ENCODE measurements at regions not wholly inside any gene's neighbourhood (a gene's known extent, or its start where the extent isn't known, plus 50 kb on each side); places are given as distances from the start of the nearest gene placed in this dataset.

GRCh38 chr2:66057844-66058243 is 377.1 kb upstream of the MEIS1 start:
- H3K27ac ChIP-seq (ENCODE audit: low read depth, low read length): no peak overlapping the region
- no peak for FAIRE-seq
- no peaks in the 10 kb centered on the region for H3K79me1 ChIP-seq (ENCODE audit: low read depth, low read length)

More at GRCh38 chr2:66057844-66058243, 377.1 kb upstream of the MEIS1 start:
- ChIA-PET CTCF (ENCODE audit: partially characterized antibody) (no interaction called here), POLR2A (ENCODE audit: partially characterized antibody) (no interaction called here)
- no peaks in the 10 kb centered on the region for H3K79me2 ChIP-seq (ENCODE audit: control insufficient read depth in 1 of 2, insufficient read depth in 2 of 2, low read length in 2 of 2)
- no peaks in the 10 kb centered on the region; the same call in 1 of the 2 replicates for H3K23me2 ChIP-seq (ENCODE audit: low read depth, low read length)
- no peaks in the 10 kb centered on the region for H4K20me1 ChIP-seq (replicated peaks in 1 of 2; ENCODE audit: control insufficient read depth in 1 of 2, insufficient read depth in 2 of 2, low read length in 2 of 2)
- no peak overlapping the region for H2BK120ac ChIP-seq (replicated peaks; ENCODE audit: low read depth, low read length)
- no peak overlapping the region for H3K4me2 ChIP-seq (ENCODE audit: insufficient read depth in 1 of 2, low read depth in 2 of 2, low read length in 2 of 2)
- peaks cover 0 to 3% (median 0%) of the 10 kb centered on the region in 4 experiments; a peak in 1 of 7 replicates for H3K4me1 ChIP-seq (replicated peaks in 1 of 4; ENCODE audit: control insufficient read depth in 3 of 4, insufficient read depth in 4 of 4, low read length in 3 of 4)
- H4K91ac ChIP-seq (replicated peaks; ENCODE audit: insufficient read length, low read length): no peak overlapping the region
- 100% methylated on average over 1 of the region's 1 CpG; no CpG with 5 or more reads in 1 of the 2 experiments for WGBS, 2 experiments (ENCODE audit: extremely low coverage in 1 of 2, insufficient coverage in 1 of 2, insufficient read length in 1 of 2, insufficient replicate concordance in 2 of 2, low coverage in 1 of 2, low lambda C conversion rate in 2 of 2, missing lambda C conversion rate in 1 of 2)
- H2AK5ac ChIP-seq (ENCODE audit: low read depth, low read length): no peak overlapping the region
- H3K4ac ChIP-seq (replicated peaks; ENCODE audit: insufficient read length, low read depth, low read length): no peak overlapping the region
- no peak overlapping the region for H4K5ac ChIP-seq (ENCODE audit: insufficient read length, low read depth, low read length)
- H3K9ac ChIP-seq (replicated peaks in 1 of 4; ENCODE audit: extremely low read depth in 1 of 4, low read depth in 3 of 4, low read length in 3 of 4): no peak overlapping the region
- no peak overlapping the region for H3K23ac ChIP-seq (ENCODE audit: insufficient read length)
- H2BK20ac ChIP-seq (ENCODE audit: low read length): no peak overlapping the region
- DNase-seq (ENCODE audit: low read depth in 1 of 2, low spot score in 2 of 2): no peak
- no peaks in the 10 kb centered on the region for H3K36me3 ChIP-seq (ENCODE audit: control insufficient read depth in 2 of 4, insufficient read depth in 4 of 4, low read length in 3 of 4)
- no peak overlapping the region for H3K56ac ChIP-seq (replicated peaks; ENCODE audit: insufficient read length, low read depth, low read length)
- no peak overlapping the region for H2BK12ac ChIP-seq (ENCODE audit: low read depth, low read length)
- no peak overlapping the region for H3K14ac ChIP-seq (ENCODE audit: insufficient read length)
- H3K4me3 ChIP-seq (ENCODE audit: extremely low read depth in 1 of 4, insufficient read depth in 2 of 4, low read depth in 3 of 4, low read length in 4 of 4): no peak overlapping the region
- no peak overlapping the region for H2BK5ac ChIP-seq (ENCODE audit: low read depth, low read length)
- TF ChIP-seq EP300 (IDR thresholded peaks at IDR 0.05; ENCODE audit: borderline replicate concordance in 1 of 2, low read depth in 2 of 2, low read length in 2 of 2) (no peak), CHD1 (IDR thresholded peaks at IDR 0.05; ENCODE audit: low read depth, low read length) (no peak), MAFK (IDR thresholded peaks at IDR 0.05; ENCODE audit: low read depth, low read length) (no peak), CTBP2 (IDR thresholded peaks at IDR 0.05; ENCODE audit: borderline replicate concordance, insufficient read depth, insufficient read length, low read length) (no peak), JUND (IDR thresholded peaks at IDR 0.05; ENCODE audit: low read length) (no peak), RFX5 (IDR thresholded peaks at IDR 0.05; ENCODE audit: borderline replicate concordance, low read depth, low read length) (no peak), MAX (IDR thresholded peaks at IDR 0.05) (no peak), RAD21 (IDR thresholded peaks at IDR 0.05 in 1 of 2, conservative IDR thresholded peaks at IDR 0.05 in 1 of 2; ENCODE audit: low read depth in 2 of 2, low read length in 2 of 2) (no peak), CBX5 (IDR thresholded peaks at IDR 0.05; ENCODE audit: low read depth, low read length) (no peak), RBBP5 (IDR thresholded peaks at IDR 0.05; ENCODE audit: borderline replicate concordance, low read depth, low read length) (no peak), SIX5 (IDR thresholded peaks at IDR 0.05; ENCODE audit: low read depth, low read length) (no peak), TEAD4 (IDR thresholded peaks at IDR 0.05; ENCODE audit: low read depth, low read length) (no peak), KDM4A (IDR thresholded peaks at IDR 0.05; ENCODE audit: low read depth, low read length, severe bottlenecking) (no peak), RNF2 (IDR thresholded peaks at IDR 0.05; ENCODE audit: borderline replicate concordance, low read depth, low read length, missing control alignments, poor library complexity, severe bottlenecking) (no peak)
- H3K18ac ChIP-seq (ENCODE audit: extremely low read depth, low read length): no peak overlapping the region
- no peak overlapping the region for H4K8ac ChIP-seq (ENCODE audit: extremely low read depth, insufficient read depth, low read length)
- H3K27me3 ChIP-seq (replicated peaks in 1 of 4; ENCODE audit: control insufficient read depth in 3 of 4, extremely low read depth in 1 of 4, insufficient read depth in 3 of 4, low read length in 3 of 4): no peaks in the 10 kb centered on the region
- no peak overlapping the region for H2BK15ac ChIP-seq (ENCODE audit: low read length)
- H3K9me3 ChIP-seq (ENCODE audit: insufficient read depth in 2 of 2, low read depth in 1 of 2, low read length in 1 of 2): no peaks in the 10 kb centered on the region; a peak in 1 of 4 replicates
- H2AFZ ChIP-seq (ENCODE audit: low read length): no peak overlapping the region
